Activated T-cell treated with anti-CD3 and anti-CD28 coated beads, Interleukin-2, amount 50 U/mL, for 72 hours (primary cell): ENCODE measurements at regions not wholly inside any gene's neighbourhood (a gene's known extent, or its start where the extent isn't known, plus 50 kb on each side); places are given as distances from the start of the nearest gene placed in this dataset.

ENCODE experiments used
- ATAC-seq, 2 donors: fragments of 150-1000 bp; cut with Tn5 transposase; replicated peaks in 1 of 2; 2 replicates each; pipeline ENCODE4 v1.10.0; 2021; ENCODE audit warnings: moderate library complexity in 2 of 2, mild to moderate bottlenecking in 1 of 2
- DNase-seq, 2 donors: peaks; one replicate each; pipeline ENCODE4 v3.0.0; 2021 to 2022; ENCODE audit warnings: mixed read lengths in 1 of 2
- H3K27ac Mint-ChIP-seq: one replicate; pipeline ENCODE4 v1.8.0; 2022; ENCODE audit warnings: mild to moderate bottlenecking, moderate library complexity, mixed read lengths
- H3K27me3 Mint-ChIP-seq: one replicate; pipeline ENCODE4 v1.8.0; 2022; ENCODE audit warnings: low read depth, mixed read lengths
- H3K36me3 Mint-ChIP-seq, 2 donors: one replicate each; pipeline ENCODE4 v1.8.0; 2022; ENCODE audit warnings: mixed read lengths in 2 of 2, mild to moderate bottlenecking in 1 of 2; ENCODE audit not compliant: insufficient read depth in 2 of 2
- H3K4me1 Mint-ChIP-seq: one replicate; pipeline ENCODE4 v1.8.0; 2022; ENCODE audit warnings: low read depth, mixed read lengths
- H3K4me3 Mint-ChIP-seq, 2 donors: one replicate each; pipeline ENCODE4 v1.8.0; 2022; ENCODE audit warnings: mild to moderate bottlenecking in 2 of 2, mixed read lengths in 2 of 2, moderate library complexity in 2 of 2
- H3K9me3 Mint-ChIP-seq, 2 donors: one replicate each; pipeline ENCODE4 v1.8.0; 2022; ENCODE audit warnings: mixed read lengths in 2 of 2

DNA sequence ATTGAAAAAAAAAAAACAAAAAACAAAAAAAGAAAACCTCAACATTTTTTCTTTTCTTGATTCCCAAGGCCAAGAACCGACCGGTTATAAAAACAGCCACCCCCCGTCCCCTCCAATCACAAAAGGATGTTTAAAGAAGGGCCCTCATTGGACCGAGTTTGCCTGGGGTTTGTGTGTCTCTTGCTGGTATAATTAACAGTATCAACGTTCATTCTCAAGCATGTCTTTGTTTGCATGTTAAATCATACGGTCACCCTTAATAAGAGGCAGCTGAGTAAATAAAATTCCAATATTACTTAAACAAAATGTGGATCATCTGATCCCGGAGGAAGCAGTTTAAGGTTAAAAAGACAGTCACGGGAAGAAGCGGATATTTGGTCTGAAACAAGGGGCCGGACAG is 201.1 kb downstream of the PRDM2 start:
- no peaks in the 10 kb centered on the region for H3K27me3 Mint-ChIP-seq
- ATAC-seq: no peak
- H3K36me3 Mint-ChIP-seq: no peaks in the 10 kb centered on the region
- DNase-seq: no peak
- H3K4me3 Mint-ChIP-seq: no peak overlapping the region
- no peak overlapping the region for H3K27ac Mint-ChIP-seq
- no peaks in the 10 kb centered on the region for H3K4me1 Mint-ChIP-seq
- H3K9me3 Mint-ChIP-seq: no peaks in the 10 kb centered on the region

- no peak for DNase-seq
- no peaks in the 10 kb centered on the region for H3K4me1 Mint-ChIP-seq
- H3K27ac Mint-ChIP-seq: no peak overlapping the region
- peaks cover 3% of the 10 kb centered on the region for H3K27me3 Mint-ChIP-seq
- H3K9me3 Mint-ChIP-seq: no peaks in the 10 kb centered on the region
- no peak for ATAC-seq
- H3K36me3 Mint-ChIP-seq: no peaks in the 10 kb centered on the region
- no peak overlapping the region for H3K4me3 Mint-ChIP-seq
These were observed 201.6 kb downstream of the PRDM2 start for GRCh38 chr1:13901597-13901996.

DNA sequence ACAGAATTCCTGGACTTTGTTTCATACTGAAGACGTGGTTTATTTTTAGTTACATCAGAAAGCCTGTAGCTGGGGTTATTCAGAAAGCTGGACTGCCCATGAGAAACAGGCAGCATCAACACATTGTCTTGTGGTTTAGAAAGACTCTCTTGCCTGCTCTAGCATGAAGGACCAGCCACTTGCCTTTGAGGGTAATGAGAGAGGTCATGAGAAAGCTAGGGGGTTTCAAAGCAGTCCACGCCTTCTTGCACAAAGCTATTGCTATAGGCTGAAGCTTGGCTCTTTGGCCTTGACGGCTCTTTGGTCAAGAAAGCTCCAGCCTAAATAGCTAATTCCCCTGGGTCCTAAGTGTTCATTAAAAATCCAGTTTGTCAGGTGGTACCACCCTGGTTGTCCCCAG is 208.1 kb downstream of the PRDM2 start:
- H3K4me1 Mint-ChIP-seq: no peaks in the 10 kb centered on the region
- no peak overlapping the region for H3K4me3 Mint-ChIP-seq
- no peaks in the 10 kb centered on the region for H3K36me3 Mint-ChIP-seq
- no peak for DNase-seq
- no peaks in the 10 kb centered on the region for H3K9me3 Mint-ChIP-seq
- ATAC-seq: no peak
- no peak overlapping the region for H3K27ac Mint-ChIP-seq
- H3K27me3 Mint-ChIP-seq: peaks cover 9% of the 10 kb centered on the region

DNA sequence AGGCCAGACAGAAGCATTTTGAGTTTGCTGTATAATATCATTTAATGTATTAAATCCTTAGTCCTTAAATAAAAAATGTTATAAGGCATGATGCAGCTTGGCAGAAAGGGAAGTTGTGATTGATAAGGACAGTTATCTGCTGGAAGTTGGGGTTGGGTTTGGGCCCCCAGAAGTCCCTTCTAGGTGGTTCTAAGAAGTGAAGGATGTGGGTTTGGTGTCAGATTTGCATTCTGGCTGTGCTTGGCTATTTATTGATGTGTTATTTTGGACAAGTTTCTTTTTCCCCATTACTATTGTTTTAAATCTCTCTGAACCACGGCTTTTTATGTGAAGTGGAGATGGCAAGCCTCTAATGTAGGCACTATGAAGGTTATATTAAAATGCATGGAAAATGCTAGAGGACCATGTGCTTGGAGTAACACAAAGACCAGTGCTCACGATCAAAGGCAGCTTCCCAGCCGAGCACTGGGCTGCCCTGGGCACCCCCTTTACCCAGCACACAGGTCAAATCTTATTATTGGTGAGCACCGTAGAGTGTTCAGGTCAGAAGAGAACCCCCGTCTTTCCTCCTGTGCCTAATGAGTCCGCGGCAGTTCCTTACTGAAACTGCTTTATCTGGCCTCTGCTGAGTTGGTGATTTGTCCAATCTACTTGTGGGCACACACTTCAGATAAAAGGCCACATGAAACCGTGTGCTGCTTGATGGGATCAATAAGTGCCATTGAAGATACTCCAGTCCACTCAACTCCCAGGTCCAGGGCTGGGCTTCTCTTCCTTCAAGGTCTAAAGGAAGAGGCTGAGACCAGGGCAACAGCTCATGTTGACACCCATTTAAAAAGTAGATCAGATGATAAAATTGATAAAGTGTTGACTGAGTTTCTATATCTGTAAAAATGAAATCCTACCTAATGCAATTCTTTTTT is 212.0 kb downstream of the PRDM2 start:
- Mint-ChIP-seq H3K9me3 (no peaks in the 10 kb centered on the region), H3K27ac (no peak overlapping the region), H3K4me3 (no peak overlapping the region), H3K4me1 (no peaks in the 10 kb centered on the region), H3K27me3 (peaks cover 13% of the 10 kb centered on the region), H3K36me3 (no peaks in the 10 kb centered on the region)
- ATAC-seq (no peak), DNase-seq (no peak)

- H3K27me3 Mint-ChIP-seq: peaks cover 10% of the 10 kb centered on the region
- no peak overlapping the region for H3K4me3 Mint-ChIP-seq
- H3K4me1 Mint-ChIP-seq: no peaks in the 10 kb centered on the region
- H3K36me3 Mint-ChIP-seq: no peaks in the 10 kb centered on the region
- no peaks in the 10 kb centered on the region for H3K9me3 Mint-ChIP-seq
- ATAC-seq (no peak), DNase-seq (no peak)
- no peak overlapping the region for H3K27ac Mint-ChIP-seq
These were observed 213.4 kb downstream of the PRDM2 start for GRCh38 chr1:13913396-13913795.

GRCh38 chr1:13916530-13916929 is 216.5 kb downstream of the PRDM2 start:
- DNase-seq (no peak), ATAC-seq (no peak)
- no peaks in the 10 kb centered on the region for H3K4me1 Mint-ChIP-seq
- H3K4me3 Mint-ChIP-seq: no peak overlapping the region
- no peak overlapping the region for H3K27ac Mint-ChIP-seq
- no peaks in the 10 kb centered on the region for H3K36me3 Mint-ChIP-seq
- peaks cover 0 to 2% of the 10 kb centered on the region in 2 donors for H3K9me3 Mint-ChIP-seq
- peaks cover 19% of the 10 kb centered on the region for H3K27me3 Mint-ChIP-seq

DNA sequence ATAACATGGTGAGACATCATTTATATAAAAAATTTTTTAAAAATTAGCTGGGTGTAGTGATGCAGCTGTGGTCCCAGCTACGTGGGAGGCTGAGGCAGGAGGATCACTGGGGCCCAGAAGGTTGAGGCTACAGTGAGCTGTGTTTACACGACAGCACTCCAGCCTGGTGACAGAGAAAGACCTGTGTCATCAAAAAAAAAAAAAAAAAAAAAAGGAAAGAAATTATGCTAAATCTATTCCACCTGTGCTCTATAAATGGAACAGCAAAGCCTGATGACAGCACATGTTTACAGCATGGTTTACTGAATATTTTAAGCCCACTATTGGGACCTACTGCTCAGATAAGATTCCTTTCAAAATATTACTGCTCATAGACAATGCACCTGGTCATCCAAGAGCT is 217.6 kb downstream of the PRDM2 start:
- no peak for DNase-seq

DNA sequence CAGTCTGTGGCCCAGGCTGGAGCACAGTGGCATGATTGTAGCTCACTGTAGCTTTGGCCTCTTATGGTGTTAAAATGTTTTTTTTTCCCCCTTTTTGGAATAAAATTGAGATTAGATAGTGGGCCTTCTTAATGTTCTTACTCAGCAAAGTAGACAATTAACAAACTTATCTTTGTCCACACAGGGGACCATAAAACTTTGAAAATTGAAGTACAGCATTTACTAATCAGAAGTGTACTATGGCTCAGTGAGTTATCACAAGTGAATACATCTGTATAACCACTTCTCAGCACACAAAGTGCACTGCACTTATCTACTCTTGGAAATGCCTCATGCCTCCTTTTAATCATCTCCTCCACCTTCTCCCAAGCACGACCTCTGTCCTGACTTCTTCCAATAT is 218.9 kb downstream of the PRDM2 start:
- peaks cover 0 to 2% of the 10 kb centered on the region in 2 donors for H3K9me3 Mint-ChIP-seq
- DNase-seq: no peak

More for the DNA sequence above, 217.6 kb downstream of the PRDM2 start:
- Mint-ChIP-seq H3K36me3 (no peaks in the 10 kb centered on the region), H3K27ac (no peak overlapping the region), H3K9me3 (peaks cover 0 to 2% of the 10 kb centered on the region in 2 donors), H3K4me1 (no peaks in the 10 kb centered on the region), H3K27me3 (peaks cover 19% of the 10 kb centered on the region), H3K4me3 (no peak overlapping the region)
- no peak for ATAC-seq

DNA sequence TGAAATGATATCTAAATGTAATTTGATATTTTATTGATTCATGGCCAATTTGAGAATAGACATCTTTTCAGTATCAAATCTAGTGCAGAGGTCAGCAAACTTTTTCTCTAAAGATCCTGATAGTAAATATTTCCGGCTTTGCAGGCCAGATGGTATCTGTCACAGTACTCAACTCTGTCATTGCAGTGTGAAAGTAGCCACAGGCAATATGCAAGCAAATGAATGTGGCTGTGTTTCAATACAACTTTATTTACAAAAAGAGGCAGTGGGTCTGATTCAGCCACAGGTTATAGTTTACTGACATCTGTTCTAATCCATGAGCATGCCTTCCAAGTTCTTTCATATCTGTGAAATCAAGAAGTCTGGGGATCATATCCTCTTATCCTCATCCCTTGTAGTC is 221.2 kb downstream of the PRDM2 start:
- Mint-ChIP-seq H3K4me3 (no peak overlapping the region), H3K36me3 (no peaks in the 10 kb centered on the region), H3K27me3 (peaks cover 26% of the 10 kb centered on the region), H3K9me3 (peaks cover 0 to 2% of the 10 kb centered on the region in 2 donors), H3K4me1 (no peaks in the 10 kb centered on the region), H3K27ac (no peak overlapping the region)
- DNase-seq (no peak), ATAC-seq (no peak)

More for the DNA sequence above, 218.9 kb downstream of the PRDM2 start:
- Mint-ChIP-seq H3K27me3 (peaks cover 19% of the 10 kb centered on the region), H3K36me3 (no peaks in the 10 kb centered on the region), H3K4me1 (no peaks in the 10 kb centered on the region), H3K27ac (no peak overlapping the region), H3K4me3 (no peak overlapping the region)
- ATAC-seq: no peak

DNA sequence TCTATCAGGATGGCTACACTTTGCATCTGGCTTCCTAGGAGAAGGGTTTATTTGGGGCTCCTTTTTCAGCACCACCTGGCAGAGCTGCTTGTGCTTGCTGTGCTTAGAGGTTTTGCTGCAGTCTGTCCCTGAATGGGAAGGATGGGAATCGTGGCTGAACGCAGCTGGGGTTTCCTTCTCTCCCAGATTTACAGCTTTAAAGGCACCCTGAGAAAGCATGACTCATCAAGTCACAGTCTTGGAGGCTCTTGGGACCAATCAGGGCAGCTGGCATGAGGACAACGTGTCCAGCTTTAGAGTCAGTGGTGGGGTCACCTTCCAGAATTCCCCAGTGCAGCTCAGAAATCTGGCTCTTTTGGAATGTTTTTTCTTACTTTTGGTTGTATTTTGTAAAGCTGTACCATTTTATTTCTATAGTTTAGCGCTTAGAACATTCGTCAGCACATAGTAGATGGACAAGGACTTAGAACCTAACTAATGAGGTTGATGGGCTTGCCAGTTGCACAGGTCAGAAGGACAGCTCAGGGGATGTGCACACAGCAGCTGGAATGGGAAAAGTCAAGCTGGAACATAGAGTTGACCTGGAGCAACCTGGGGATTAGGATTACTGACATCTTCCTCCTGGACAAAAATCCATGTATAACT is 222.6 kb downstream of the PRDM2 start:
- H3K4me1 Mint-ChIP-seq: no peaks in the 10 kb centered on the region
- peaks cover 0 to 2% of the 10 kb centered on the region in 2 donors for H3K9me3 Mint-ChIP-seq
- no peaks in the 10 kb centered on the region for H3K36me3 Mint-ChIP-seq
- no peak overlapping the region for H3K27ac Mint-ChIP-seq
- peaks cover 32% of the 10 kb centered on the region for H3K27me3 Mint-ChIP-seq
- ATAC-seq: no peak
- H3K4me3 Mint-ChIP-seq: no peak overlapping the region
- no peak for DNase-seq

DNA sequence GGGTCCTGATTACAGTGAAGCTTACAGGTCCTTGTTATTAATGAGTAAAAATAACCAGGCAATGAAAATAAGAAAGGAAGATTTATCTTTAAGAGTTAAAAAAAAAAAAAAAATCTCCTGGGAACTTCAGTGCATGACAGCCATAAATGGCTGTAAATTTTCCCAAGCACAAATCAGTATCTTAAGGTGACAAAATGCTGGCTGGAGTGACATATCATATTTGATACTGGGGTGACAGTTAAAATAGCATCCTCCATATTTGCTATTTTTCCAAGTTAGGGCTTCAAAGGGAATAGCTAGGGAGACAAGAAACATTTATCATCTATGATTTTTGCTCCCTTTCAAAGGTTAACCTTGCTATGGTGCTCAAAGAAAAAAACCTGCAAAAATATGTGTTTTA is 226.6 kb downstream of the PRDM2 start:
- no peak for ATAC-seq
- Mint-ChIP-seq H3K27me3 (peaks cover 27% of the 10 kb centered on the region), H3K9me3 (no peaks in the 10 kb centered on the region), H3K36me3 (no peaks in the 10 kb centered on the region), H3K27ac (no peak overlapping the region), H3K4me3 (no peak overlapping the region), H3K4me1 (no peaks in the 10 kb centered on the region)
- no peak for DNase-seq

DNA sequence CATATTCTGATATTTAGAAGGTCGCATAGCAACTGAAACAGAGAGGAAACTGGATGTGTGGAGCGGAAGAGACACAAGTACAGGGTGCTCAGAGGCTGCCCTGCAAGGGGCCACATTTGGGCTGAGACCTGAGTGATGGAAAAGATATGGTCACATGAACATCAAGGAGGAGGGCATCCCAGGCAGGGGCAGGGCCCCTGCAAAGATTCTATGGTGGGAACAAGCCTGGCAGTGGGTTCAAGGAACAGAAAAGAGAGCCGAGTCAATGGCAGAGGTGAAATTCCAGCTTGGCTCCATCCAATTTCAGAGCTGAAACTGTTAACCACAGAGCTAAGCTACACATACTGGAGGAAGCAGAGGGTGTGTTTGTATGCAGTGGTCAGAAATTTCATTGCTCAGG is 227.7 kb downstream of the PRDM2 start:
- no peak for DNase-seq
- no peak overlapping the region for H3K27ac Mint-ChIP-seq
- H3K27me3 Mint-ChIP-seq: peaks cover 27% of the 10 kb centered on the region
- no peaks in the 10 kb centered on the region for H3K4me1 Mint-ChIP-seq
- no peak for ATAC-seq
- no peaks in the 10 kb centered on the region for H3K36me3 Mint-ChIP-seq
- H3K4me3 Mint-ChIP-seq: no peak overlapping the region
- no peaks in the 10 kb centered on the region for H3K9me3 Mint-ChIP-seq

- ATAC-seq (no peak), DNase-seq (no peak)
- Mint-ChIP-seq H3K4me3 (no peak overlapping the region), H3K27ac (no peak overlapping the region), H3K9me3 (no peaks in the 10 kb centered on the region), H3K36me3 (no peaks in the 10 kb centered on the region), H3K27me3 (peaks cover 32% of the 10 kb centered on the region), H3K4me1 (no peaks in the 10 kb centered on the region)
These were observed 229.3 kb downstream of the PRDM2 start for GRCh38 chr1:13929313-13929712.
